ENCODE measurements at regions not wholly inside any gene's neighbourhood (a gene's known extent, or its start where the extent isn't known, plus 50 kb on each side); places are given as distances from the start of the nearest gene placed in this dataset.

DNA sequence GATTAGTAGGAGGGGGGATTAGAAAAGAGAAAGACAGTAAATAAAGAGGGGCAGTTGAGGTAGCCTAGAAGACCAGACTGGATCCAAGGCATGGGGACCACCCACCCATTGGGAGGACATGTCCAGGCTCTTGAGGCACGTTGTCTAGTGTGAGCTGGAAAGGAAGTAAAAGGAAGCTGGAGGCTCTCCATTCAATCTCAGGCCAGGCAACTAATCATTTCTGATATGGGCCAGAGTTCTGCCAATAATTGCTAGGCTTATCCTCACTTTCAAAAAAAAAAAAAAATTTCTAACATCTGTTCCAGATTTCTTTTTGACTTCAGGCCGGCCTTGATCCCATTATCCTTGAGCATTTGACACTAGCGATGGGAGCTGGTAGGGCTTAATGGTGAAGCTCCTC is 476.1 kb downstream of the SOX6 start:
- no peaks in the 10 kb centered on the region for H4K20me1 ChIP-seq (replicated peaks; ENCODE audit: insufficient read depth)
- DNase-seq (ENCODE audit: low spot score) = no peak
- ATAC-seq = no peak
- H3K36me3 Mint-ChIP-seq (ENCODE audit: low read depth) = no peaks in the 10 kb centered on the region
- H3K4me3 ChIP-seq = no peak overlapping the region
- H3K27me3 ChIP-seq (ENCODE audit: insufficient read depth) = no peaks in the 10 kb centered on the region
- no peak overlapping the region for H3K27ac ChIP-seq (ENCODE audit: low read depth)
- no peaks in the 10 kb centered on the region for H3K4me1 ChIP-seq (ENCODE audit: insufficient read depth)
- peaks cover 3% of the 10 kb centered on the region for H3K27me3 Mint-ChIP-seq (ENCODE audit: insufficient read depth, low read depth, poor library complexity)
- no peak overlapping the region for H3K27ac Mint-ChIP-seq
- H3K9me2 ChIP-seq (ENCODE audit: insufficient read depth) = peaks cover 7% of the 10 kb centered on the region; the same call in 1 of the 2 replicates
- no peak overlapping the region for H2AFZ ChIP-seq
- H3K4me3 Mint-ChIP-seq = no peak overlapping the region
- H3K36me3 ChIP-seq (ENCODE audit: insufficient read depth) = no peaks in the 10 kb centered on the region
- H3K4me1 Mint-ChIP-seq = peaks cover 8% of the 10 kb centered on the region
- no peak overlapping the region for H3K4me2 ChIP-seq
- no peaks in the 10 kb centered on the region for H3F3A ChIP-seq (replicated peaks; ENCODE audit: low read depth)
- H3K9me3 Mint-ChIP-seq = peaks cover 3% of the 10 kb centered on the region; the same call in 1 of the 3 replicates
- no peaks in the 10 kb centered on the region for H3K79me2 ChIP-seq (replicated peaks; ENCODE audit: insufficient read depth)
- TF ChIP-seq, protein P1, sequence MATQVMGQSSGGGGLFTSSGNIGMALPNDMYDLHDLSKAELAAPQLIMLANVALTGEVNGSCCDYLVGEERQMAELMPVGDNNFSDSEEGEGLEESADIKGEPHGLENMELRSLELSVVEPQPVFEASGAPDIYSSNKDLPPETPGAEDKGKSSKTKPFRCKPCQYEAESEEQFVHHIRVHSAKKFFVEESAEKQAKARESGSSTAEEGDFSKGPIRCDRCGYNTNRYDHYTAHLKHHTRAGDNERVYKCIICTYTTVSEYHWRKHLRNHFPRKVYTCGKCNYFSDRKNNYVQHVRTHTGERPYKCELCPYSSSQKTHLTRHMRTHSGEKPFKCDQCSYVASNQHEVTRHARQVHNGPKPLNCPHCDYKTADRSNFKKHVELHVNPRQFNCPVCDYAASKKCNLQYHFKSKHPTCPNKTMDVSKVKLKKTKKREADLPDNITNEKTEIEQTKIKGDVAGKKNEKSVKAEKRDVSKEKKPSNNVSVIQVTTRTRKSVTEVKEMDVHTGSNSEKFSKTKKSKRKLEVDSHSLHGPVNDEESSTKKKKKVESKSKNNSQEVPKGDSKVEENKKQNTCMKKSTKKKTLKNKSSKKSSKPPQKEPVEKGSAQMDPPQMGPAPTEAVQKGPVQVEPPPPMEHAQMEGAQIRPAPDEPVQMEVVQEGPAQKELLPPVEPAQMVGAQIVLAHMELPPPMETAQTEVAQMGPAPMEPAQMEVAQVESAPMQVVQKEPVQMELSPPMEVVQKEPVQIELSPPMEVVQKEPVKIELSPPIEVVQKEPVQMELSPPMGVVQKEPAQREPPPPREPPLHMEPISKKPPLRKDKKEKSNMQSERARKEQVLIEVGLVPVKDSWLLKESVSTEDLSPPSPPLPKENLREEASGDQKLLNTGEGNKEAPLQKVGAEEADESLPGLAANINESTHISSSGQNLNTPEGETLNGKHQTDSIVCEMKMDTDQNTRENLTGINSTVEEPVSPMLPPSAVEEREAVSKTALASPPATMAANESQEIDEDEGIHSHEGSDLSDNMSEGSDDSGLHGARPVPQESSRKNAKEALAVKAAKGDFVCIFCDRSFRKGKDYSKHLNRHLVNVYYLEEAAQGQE (IDR thresholded peaks at IDR 0.05; ENCODE audit: unreplicated experiment) = no peak
- TF ChIP-seq EZH2phosphoT487 (IDR thresholded peaks at IDR 0.05; ENCODE audit: unreplicated experiment) (no peak), POLR2AphosphoS5 (IDR thresholded peaks at IDR 0.05; ENCODE audit: low read depth) (no peak), CREB1 (CRISPR knock-in tag; IDR thresholded peaks at IDR 0.05; ENCODE audit: low read depth) (no peak), ZNF331 (CRISPR knock-in tag; IDR thresholded peaks at IDR 0.05; ENCODE audit: low read depth) (no peak), EZH2 (IDR thresholded peaks at IDR 0.05; ENCODE audit: low read depth, unreplicated experiment) (no peak), NANOG (IDR thresholded peaks at IDR 0.05; ENCODE audit: borderline replicate concordance) (no peak), JUNB (IDR thresholded peaks at IDR 0.05; ENCODE audit: unreplicated experiment) (no peak), STAT1 (IDR thresholded peaks at IDR 0.05; ENCODE audit: unreplicated experiment) (no peak), ZNF114 (CRISPR knock-in tag; IDR thresholded peaks at IDR 0.05) (no peak)
- TF ChIP-seq, protein P2, sequence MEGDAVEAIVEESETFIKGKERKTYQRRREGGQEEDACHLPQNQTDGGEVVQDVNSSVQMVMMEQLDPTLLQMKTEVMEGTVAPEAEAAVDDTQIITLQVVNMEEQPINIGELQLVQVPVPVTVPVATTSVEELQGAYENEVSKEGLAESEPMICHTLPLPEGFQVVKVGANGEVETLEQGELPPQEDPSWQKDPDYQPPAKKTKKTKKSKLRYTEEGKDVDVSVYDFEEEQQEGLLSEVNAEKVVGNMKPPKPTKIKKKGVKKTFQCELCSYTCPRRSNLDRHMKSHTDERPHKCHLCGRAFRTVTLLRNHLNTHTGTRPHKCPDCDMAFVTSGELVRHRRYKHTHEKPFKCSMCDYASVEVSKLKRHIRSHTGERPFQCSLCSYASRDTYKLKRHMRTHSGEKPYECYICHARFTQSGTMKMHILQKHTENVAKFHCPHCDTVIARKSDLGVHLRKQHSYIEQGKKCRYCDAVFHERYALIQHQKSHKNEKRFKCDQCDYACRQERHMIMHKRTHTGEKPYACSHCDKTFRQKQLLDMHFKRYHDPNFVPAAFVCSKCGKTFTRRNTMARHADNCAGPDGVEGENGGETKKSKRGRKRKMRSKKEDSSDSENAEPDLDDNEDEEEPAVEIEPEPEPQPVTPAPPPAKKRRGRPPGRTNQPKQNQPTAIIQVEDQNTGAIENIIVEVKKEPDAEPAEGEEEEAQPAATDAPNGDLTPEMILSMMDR (conservative IDR thresholded peaks at IDR 0.05; ENCODE audit: low read depth in 2 of 2) = no peak
- TF ChIP-seq, protein P3, sequence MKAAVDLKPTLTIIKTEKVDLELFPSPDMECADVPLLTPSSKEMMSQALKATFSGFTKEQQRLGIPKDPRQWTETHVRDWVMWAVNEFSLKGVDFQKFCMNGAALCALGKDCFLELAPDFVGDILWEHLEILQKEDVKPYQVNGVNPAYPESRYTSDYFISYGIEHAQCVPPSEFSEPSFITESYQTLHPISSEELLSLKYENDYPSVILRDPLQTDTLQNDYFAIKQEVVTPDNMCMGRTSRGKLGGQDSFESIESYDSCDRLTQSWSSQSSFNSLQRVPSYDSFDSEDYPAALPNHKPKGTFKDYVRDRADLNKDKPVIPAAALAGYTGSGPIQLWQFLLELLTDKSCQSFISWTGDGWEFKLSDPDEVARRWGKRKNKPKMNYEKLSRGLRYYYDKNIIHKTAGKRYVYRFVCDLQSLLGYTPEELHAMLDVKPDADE (IDR thresholded peaks at IDR 0.05) = no peak
- TF ChIP-seq, protein P4, sequence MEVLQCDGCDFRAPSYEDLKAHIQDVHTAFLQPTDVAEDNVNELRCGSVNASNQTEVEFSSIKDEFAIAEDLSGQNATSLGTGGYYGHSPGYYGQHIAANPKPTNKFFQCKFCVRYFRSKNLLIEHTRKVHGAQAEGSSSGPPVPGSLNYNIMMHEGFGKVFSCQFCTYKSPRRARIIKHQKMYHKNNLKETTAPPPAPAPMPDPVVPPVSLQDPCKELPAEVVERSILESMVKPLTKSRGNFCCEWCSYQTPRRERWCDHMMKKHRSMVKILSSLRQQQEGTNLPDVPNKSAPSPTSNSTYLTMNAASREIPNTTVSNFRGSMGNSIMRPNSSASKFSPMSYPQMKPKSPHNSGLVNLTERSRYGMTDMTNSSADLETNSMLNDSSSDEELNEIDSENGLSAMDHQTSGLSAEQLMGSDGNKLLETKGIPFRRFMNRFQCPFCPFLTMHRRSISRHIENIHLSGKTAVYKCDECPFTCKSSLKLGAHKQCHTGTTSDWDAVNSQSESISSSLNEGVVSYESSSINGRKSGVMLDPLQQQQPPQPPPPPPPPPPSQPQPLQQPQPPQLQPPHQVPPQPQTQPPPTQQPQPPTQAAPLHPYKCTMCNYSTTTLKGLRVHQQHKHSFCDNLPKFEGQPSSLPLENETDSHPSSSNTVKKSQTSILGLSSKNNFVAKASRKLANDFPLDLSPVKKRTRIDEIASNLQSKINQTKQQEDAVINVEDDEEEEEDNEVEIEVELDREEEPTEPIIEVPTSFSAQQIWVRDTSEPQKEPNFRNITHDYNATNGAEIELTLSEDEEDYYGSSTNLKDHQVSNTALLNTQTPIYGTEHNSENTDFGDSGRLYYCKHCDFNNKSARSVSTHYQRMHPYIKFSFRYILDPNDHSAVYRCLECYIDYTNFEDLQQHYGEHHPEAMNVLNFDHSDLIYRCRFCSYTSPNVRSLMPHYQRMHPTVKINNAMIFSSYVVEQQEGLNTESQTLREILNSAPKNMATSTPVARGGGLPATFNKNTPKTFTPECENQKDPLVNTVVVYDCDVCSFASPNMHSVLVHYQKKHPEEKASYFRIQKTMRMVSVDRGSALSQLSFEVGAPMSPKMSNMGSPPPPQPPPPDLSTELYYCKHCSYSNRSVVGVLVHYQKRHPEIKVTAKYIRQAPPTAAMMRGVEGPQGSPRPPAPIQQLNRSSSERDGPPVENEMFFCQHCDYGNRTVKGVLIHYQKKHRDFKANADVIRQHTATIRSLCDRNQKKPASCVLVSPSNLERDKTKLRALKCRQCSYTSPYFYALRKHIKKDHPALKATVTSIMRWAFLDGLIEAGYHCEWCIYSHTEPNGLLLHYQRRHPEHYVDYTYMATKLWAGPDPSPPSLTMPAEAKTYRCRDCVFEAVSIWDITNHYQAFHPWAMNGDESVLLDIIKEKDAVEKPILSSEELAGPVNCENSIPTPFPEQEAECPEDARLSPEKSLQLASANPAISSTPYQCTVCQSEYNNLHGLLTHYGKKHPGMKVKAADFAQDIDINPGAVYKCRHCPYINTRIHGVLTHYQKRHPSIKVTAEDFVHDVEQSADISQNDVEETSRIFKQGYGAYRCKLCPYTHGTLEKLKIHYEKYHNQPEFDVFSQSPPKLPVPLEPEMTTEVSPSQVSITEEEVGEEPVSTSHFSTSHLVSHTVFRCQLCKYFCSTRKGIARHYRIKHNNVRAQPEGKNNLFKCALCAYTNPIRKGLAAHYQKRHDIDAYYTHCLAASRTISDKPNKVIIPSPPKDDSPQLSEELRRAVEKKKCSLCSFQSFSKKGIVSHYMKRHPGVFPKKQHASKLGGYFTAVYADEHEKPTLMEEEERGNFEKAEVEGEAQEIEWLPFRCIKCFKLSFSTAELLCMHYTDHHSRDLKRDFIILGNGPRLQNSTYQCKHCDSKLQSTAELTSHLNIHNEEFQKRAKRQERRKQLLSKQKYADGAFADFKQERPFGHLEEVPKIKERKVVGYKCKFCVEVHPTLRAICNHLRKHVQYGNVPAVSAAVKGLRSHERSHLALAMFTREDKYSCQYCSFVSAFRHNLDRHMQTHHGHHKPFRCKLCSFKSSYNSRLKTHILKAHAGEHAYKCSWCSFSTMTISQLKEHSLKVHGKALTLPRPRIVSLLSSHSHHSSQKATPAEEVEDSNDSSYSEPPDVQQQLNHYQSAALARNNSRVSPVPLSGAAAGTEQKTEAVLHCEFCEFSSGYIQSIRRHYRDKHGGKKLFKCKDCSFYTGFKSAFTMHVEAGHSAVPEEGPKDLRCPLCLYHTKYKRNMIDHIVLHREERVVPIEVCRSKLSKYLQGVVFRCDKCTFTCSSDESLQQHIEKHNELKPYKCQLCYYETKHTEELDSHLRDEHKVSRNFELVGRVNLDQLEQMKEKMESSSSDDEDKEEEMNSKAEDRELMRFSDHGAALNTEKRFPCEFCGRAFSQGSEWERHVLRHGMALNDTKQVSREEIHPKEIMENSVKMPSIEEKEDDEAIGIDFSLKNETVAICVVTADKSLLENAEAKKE (CRISPR knock-in tag; IDR thresholded peaks at IDR 0.05) = no peak
